GM18867 (cell line): ENCODE measurements at regions not wholly inside any gene's neighbourhood (a gene's known extent, or its start where the extent isn't known, plus 50 kb on each side); places are given as distances from the start of the nearest gene placed in this dataset.

Experiments used
- ATAC-seq: cut with Tn5 transposase; IDR thresholded peaks from one replicate; pipeline ENCODE4 v1.9.1; 2021; ENCODE audit warnings: mild to moderate bottlenecking, moderate library complexity; ENCODE audit not compliant: unreplicated experiment

DNA sequence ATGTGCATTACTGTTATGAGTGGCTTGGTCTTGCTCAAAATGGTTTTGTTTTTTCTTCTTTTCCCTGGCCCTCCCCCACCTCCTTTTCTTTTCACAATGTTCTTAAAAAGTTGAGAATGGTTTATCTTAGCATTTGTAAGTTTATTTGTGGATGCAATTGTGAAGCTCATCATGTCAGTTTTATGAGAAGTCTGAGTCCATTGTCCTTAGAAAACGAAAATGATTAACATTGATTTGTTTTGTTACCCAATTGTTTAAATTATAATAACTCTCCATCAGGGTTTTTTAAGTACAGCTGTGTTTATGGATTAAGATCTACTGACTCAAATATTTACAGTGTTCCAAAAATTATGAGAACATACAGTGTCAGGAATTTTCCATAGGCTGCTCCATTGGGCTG, 511.3 kb upstream of the PAPPA start:
- ATAC-seq, result no peak

DNA sequence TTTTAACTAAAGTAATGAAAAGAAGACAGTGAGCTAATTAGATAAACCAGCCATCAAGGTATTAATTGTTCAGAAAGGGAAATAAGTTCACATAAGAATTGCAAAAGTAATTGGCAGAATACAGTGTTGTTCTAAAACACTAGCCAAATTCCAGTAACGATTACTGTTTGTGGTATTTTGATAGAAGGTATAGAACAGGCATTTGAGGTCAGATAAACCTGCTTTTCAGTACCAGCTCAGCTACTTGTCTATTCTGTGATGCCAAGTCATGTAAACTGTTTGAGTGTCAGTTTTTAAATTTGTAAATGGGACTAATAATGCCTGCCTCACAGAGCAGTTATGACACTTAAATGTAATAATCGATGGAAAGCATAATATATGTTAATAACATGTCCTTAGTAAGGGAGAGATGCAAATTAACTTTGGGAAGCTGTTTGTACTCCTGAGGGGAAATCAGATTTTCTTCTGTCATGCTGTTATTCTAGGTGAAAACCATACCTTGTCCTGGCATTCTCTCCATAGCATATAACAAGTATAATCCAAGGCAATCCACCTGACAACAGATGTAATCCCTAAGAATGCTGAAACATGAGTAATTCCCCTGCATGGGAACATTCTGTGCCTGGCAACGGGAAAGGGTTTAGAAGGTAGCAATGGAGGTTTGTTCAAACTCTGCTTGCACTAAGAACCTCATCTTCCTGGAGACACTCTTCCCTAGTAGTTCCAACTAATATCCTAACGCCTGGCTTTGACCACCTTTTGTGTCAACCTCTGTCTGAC, 509.5 kb upstream of the PAPPA start:
- no peak for ATAC-seq

DNA sequence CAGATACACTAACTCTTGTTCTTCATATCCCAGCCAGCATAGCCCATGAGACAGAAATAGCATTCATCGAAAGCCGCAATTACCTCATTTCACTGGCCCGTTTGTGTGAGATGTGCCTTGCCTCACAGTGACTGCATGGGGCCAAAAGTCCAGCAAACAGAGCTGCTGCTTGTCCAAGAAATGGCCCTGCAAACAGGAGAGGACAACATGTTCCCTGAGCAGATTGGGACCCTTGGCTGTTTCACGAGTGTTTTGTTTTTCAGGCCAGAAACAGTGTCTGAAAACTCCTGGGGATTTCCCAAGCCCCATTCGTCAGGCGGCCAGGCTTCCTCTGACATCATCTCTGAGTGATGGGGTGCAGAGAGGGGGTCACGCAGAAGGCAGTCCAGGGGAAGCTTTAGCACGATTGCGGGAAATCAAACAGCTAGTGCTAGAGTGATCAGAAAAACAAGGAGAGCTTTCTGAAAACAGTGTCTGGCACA, 503.6 kb upstream of the PAPPA start:
- no peak for ATAC-seq

- ATAC-seq, result no peak
Measured at GRCh38 chr9:115650768-115651167, 502.8 kb upstream of the PAPPA start.

DNA sequence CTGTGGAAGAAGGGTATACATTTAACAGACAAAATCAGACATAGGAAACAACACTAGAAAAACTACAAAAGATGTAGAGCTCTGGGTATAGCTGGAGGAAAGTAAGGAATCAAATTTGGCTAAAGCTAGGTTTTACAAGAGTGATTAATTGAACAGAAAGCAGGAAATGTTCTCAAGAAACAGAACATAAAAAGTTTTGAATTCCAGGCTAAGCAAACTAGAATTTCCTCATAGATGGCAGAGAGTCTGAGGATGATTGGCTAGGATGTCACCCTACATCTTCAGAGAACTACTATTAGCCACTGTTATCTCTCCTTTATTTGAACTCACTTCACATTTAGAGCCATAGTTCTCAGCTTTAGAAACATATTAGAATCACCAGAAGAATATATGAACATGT, 502.1 kb upstream of the PAPPA start:
- ATAC-seq, result no peak

DNA sequence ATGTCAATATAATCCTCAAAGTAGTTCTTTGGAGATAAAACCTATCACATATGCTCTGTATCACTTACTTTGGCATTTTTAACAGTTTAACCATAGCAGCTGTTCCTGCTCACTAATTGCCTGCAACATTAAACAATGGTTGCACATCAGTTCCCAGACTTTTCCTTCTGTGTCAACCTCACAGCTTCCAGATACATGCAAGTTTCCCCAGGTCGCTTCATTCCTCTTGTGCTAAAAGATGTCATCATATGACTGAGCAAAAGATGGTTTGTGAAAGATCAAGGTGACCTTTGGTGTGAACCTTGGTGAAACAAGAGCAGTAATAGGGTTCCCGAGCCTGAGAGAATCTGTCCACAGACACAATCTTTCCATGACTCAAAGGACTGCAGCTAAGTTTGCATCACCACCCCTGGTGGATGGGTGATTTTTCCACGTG, 500.4 kb upstream of the PAPPA start:
- no peak for ATAC-seq

GRCh38 chr9:115657695-115658094, 495.9 kb upstream of the PAPPA start:
- no peak for ATAC-seq

DNA sequence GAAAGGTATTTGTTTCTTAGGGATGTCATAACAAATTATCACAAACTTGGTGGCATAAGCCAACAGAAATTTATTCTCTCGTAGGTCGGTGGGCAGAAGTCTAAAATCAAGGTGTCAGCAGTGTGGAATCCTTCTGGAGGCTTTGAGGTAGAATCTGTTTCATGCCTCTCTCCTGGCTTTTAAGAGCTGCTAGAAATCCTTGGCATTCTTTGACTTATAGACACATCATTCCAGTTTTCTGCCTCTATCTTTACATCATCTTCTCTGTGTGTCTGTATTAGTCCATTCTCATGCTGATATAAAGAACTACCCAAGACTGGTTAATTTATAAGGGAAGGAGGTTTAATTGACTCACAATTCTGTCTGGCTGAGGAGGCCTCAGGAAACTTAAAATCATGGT, 488.1 kb upstream of the PAPPA start:
- ATAC-seq, result no peak

DNA sequence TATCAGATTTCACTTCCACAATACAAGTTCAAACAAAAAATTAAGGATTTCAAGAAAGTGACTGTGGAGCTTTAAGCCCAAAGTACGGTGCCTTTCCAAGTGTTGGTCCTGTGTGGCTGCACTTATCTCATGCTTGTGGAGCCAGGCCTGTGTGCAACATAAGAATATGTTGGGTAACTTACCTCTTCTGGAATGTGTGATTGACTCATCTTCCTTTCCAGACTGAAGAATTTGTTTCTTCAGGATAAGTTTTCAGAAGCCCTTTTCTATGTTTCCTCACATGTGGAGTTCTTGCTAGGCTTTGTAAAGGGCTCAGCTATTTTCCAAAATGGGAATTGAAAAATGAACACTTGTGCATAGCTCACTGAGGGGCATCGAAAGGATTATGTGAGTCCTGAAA, 485.1 kb upstream of the PAPPA start:
- no peak for ATAC-seq

DNA sequence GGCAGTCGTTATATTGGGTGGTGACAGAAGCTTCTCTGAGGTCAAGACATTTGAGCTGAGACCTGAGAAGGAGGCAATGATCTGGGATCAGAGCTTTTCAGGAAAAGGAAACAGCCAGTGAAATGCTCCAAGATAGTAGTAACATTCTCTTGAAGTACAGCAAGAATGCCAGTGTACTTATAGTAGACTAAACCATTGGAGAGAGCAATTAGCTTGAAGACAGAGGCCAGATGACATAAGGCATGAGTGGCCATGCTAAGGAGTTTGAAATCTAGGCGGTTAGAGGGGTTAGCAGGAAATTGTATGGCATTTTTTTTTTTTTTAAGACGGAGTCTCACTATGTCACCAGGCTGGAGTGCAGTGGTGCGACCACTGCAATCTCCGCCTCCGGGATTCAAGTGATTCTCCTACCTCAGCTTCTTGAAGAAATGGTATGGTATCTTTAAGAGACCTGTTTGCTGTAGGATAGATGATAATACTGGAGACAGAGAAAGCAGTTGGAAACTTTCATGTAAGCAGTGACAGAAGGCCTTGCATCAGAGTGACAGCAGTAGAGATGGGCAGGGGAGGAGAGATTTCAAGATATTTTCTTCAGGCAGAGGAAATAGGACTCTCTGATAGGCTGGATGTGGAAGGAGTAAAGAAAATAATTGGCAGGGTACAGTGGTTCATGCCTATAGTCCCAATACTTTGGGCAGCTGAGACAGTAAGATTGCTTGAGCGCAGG, 482.2 kb upstream of the PAPPA start:
- no peak for ATAC-seq

DNA sequence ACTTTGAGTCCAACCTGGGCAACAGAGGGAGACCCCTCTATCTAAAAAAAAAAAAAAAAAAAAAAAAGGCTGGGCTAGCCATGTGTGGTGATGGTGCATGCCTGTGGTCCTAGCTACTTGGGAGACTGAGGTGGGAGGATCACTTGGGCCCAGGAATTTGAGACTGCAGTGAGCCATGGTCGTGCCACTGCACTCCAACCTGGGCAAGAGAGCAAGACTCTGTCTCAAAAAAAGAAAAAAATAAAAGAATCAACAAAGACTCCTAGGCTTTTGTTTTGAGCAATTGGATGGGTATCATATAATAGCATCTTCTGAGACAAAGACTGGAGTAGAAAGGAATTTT, 481.7 kb upstream of the PAPPA start:
- no peak for ATAC-seq

DNA sequence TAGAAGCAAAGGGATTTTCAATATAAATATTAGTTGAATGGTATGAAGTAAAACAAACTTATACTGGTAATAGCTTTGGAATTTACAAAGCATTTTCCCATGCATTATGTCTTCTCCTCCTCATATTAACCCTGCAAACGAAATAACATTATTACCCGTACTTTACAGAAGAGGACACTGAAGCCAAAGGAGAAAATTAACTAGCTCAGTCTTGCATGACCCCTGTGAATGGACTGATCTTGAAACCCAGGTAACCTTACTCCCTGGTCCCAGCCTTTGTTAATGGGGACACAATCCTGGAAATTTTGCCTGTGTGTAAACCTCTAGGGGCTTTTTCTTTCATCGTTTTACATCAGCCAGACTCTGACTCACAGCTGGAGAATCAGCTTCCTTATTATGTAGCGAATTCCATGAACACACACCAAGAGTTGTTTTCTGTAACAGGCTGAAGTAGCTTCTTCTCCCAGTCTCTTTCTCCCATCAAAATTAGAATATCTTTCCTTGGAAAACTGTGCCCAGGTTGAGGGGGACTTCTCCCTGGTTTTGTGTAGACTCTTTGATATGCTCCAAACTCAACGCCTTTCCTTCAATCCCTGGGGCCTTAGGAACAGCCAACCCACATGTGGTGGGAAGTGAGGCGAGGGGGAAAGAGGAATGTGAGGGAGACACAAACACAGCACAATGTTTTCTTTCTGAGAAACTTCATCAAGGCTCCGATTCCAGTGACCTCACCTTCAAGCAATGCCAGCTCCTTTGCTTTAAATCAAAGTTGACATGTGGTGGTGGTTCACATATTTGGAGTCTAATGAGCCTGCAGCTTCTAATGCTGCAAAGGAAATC, 480.9 kb upstream of the PAPPA start:
- no peak for ATAC-seq

DNA sequence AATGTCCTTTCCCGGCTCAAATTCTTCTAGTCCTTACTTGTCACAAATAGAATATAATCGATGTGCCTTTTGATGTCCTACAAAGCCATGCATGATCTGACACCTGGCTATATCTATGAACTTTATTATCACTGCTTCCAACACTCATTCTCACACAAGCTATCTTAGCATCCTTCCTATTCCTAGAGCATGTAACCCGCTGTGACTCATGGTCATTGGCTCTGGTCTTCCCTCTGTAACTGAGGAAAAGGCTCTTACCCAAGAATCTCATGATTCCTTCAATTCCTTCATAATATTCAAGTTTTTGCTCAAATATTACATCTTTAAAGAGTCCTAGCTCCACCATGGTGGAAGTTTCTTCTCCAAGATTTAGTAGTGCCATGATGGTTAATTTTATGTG, 480.0 kb upstream of the PAPPA start:
- ATAC-seq, result no peak

DNA sequence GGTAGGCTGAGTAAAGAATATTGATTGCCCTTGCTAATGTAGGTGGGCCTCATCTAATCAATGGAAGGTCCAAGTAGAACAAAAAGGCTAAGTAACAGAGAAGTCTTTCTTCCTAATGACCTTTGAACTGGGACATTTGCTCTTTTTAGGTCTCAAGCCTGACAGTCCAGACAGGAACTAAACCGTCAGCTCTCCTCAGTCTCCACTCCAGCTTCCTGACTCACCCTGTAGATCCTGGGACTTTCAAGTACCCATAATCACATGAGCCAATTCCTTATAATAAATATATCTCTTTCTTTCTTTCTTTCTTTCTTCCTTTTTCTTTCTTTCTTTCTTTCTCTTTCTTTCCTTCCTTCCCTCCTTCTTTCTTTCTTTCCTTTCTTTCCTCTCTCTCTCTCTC, 479.5 kb upstream of the PAPPA start:
- ATAC-seq, result no peak

DNA sequence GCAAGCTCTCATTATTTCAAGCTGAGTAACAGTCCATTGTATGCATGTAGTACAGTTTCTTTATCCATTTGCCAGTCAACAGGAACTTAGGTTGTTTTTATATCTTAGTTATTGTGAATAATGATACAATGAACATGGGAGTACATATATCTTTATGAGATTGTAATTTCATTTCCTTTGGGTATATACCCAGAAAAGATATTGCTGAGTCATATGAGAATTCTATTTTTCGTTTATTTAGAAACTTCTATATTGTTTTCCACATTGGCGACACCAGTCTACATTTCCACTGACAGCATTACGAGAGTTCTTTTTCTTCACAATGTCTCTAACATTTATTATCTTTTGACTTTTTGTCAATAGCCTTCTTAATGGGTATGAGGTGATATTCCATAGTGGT, 477.8 kb upstream of the PAPPA start:
- no peak for ATAC-seq

DNA sequence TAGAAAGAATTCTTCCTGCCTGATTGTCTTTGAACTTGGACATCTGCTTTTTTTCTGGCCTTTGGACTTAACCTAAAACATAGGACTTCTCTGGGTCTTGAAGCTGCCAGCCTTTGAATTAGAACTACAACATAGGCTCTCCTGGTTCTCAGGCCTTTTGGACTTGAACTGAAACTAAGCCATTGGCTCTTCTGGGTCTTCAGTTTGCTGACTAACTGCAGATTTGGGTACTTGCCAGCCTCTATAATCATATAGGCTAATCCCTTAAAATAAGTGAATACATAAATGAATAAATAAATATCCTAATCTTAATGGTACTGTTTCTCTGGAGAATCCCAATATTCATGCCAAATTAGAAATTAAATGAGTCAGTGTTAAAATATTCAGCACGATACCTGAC, 473.4 kb upstream of the PAPPA start:
- no peak for ATAC-seq

GRCh38 chr9:115681585-115681984, 472.0 kb upstream of the PAPPA start:
- no peak for ATAC-seq

GRCh38 chr9:115686069-115686468, 467.5 kb upstream of the PAPPA start:
- ATAC-seq, result no peak

GRCh38 chr9:115687356-115687755, 466.2 kb upstream of the PAPPA start:
- ATAC-seq, result no peak

DNA sequence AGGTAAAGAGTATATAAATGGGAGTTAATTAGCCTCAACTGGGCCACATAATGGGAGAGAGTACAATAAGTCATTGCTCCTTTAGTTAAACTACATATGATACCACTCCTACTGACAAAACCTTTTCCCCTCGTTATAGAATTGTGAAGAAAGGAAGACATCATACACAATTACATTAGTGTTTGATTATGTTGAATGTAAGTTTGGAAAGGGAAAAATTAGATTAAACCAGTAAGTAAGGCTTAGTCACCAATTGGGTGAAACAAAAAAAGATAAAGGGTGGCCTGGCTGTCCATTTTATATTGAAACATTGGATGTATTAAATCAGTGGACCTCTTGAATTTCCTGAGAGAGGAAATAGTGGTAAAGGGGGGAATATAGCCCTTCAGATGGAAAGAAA, 464.3 kb upstream of the PAPPA start:
- no peak for ATAC-seq

- no peak for ATAC-seq
Measured at GRCh38 chr9:115690786-115691496, 462.6 kb upstream of the PAPPA start.
